Colonic mucosa (tissue), 4 donors: ENCODE measurements at regions not wholly inside any gene's neighbourhood (a gene's known extent, or its start where the extent isn't known, plus 50 kb on each side); places are given as distances from the start of the nearest gene placed in this dataset.

Source experiments
- DNase-seq: peaks from one replicate; pipeline ENCODE4 v3.0.0-alpha.2; 2020
- H3K27ac ChIP-seq: fragments of 200-600 bp; one replicate; pipeline ENCODE4 v1.8.0; 2021
- H3K27me3 ChIP-seq: fragments of 200-600 bp; one replicate; pipeline ENCODE4 v1.8.0; 2021
- H3K36me3 ChIP-seq: fragments of 200-600 bp; one replicate; pipeline ENCODE4 v1.8.0; 2021
- H3K4me1 ChIP-seq: fragments of 200-600 bp; one replicate; pipeline ENCODE4 v1.8.0; 2021; ENCODE audit warnings: mild to moderate bottlenecking
- H3K4me3 ChIP-seq: fragments of 200-600 bp; one replicate; pipeline ENCODE4 v1.8.0; 2021
- H3K9ac ChIP-seq, 2 donors: one replicate each; pipeline ENCODE4 v1.7.0; 2013; ENCODE audit warnings: control low read depth in 2 of 2, low read depth in 2 of 2, low read length in 2 of 2
- H3K9me3 ChIP-seq: fragments of 200-600 bp; one replicate; pipeline ENCODE4 v1.8.0; 2021
- CTCF ChIP-seq: fragments of 200-600 bp; IDR thresholded peaks from one replicate; pipeline ENCODE4 v1.8.0; 2022; ENCODE audit warnings: antibody characterized with exemption, mild to moderate bottlenecking
- intact Hi-C: fragments of 100-400 bp; cut with DNase I; formaldehyde crosslinking; loops from one replicate; pipeline ENCODE4 v1.14.1; 2022
- donor health status: healthy.
- donor health status: DM: no; HTN: no; CAD: no.
- donor health status: DM: no; HTN: no; CAD: no.

DNA sequence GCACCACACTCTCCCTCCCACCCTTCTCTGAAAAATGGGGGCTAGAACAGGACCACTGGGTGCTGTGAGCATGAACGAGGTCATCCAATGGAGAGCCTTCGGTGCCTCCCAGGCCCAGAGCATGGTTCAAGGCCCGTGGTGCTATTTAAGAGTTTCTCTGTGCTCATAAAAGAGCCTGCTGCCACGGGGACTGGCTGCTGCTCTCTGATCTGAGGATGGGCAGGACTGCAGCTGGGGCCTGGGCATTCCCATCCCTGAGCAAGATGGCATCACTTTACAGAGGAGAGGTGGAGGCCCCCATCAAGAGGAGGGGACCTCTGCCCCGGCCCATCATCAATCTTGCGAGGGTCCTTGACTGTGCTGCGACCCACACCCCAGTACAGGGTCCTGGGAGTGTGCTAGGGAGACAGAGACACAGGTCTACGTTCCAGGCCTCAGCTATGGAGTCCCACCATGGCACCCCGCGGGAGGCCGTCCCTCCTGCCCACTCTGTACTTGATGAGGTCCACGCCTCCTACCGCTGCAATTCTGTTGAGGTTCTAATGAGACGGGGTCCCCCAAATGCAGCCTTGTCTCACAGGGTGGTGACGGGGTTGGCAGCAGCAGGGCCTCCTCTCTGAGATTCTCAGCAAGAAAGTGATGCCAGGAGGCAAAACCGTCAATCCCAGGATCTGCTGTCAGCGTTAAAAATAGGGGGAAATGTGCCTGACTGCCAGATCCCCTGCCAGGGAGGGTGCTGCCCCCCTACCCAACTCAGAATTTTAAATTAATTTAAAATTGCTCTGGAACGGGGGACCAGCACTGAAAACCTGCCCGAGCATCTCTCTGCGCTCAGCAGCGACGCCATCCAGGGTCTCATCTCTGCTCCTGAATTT is 405.4 kb downstream of the SHANK2 start:
- TF ChIP-seq CTCF: no peak
- Histone ChIP-seq H3K4me3 (no peak overlapping the region), H3K9me3 (no peaks in the 10 kb centered on the region), H3K27ac (no peak overlapping the region), H3K36me3 (no peaks in the 10 kb centered on the region), H3K4me1 (no peaks in the 10 kb centered on the region), H3K27me3 (no peaks in the 10 kb centered on the region), H3K9ac (no peak overlapping the region)
- intact Hi-C loops: no loop called here
- no peak for DNase-seq

DNA sequence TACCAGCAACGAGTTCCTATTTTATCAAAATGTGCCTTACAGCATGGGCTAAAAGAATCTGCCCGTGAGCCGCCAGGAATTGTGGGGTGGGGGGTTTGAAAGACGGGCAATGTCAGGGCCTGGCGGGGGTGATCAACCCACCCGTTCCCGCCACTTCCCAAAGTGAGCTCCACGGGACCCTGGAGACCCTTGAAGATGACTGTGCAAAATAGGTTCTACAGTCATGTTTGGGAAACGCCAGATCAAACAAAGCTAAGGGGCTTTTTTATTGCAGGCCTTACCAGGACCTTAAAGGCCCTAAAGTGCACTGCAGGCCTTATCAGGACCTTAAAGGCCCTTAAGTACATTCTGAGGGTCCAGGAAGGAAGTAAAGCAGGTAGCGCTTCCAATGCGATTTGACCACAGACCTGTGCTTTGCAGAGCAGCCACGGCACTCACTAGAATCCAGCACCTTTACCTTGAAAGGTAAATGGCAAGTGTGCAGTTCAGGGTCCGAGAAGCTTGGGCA is 404.1 kb downstream of the SHANK2 start:
- Histone ChIP-seq H3K4me1 (no peaks in the 10 kb centered on the region), H3K4me3 (no peak overlapping the region), H3K9ac (no peak overlapping the region), H3K27ac (no peak overlapping the region), H3K27me3 (no peaks in the 10 kb centered on the region), H3K9me3 (no peaks in the 10 kb centered on the region), H3K36me3 (no peaks in the 10 kb centered on the region)
- TF ChIP-seq CTCF: no peak
- intact Hi-C loops: no loop called here
- DNase-seq: no peak

- no peak for DNase-seq
- TF ChIP-seq CTCF: no peak
- Histone ChIP-seq H3K36me3 (no peaks in the 10 kb centered on the region), H3K9me3 (no peaks in the 10 kb centered on the region), H3K9ac (no peak overlapping the region), H3K27ac (no peak overlapping the region), H3K27me3 (no peaks in the 10 kb centered on the region), H3K4me1 (no peaks in the 10 kb centered on the region), H3K4me3 (no peak overlapping the region)
- intact Hi-C loops: no loop called here
Measured at GRCh38 chr11:70849031-70849430, 403.3 kb downstream of the SHANK2 start.

DNA sequence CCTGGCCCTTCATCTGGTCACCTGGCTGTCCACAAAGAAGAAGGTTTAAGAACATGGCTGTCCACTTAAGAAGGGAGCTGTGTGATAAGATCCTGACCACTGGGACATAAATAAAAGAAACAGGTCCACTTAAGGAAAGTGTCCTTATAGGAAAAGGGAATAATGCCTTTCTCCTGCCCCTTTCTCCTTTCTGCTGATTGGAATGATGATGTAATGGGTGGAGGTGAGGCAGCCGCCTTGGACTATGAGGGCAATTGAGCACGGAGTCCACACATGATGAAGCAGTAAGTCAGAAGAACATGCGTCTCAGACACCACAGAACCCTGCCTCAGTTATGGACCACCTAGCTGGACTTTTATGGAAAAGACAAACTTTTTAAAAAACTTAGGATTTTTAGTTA is 401.1 kb downstream of the SHANK2 start:
- Histone ChIP-seq H3K9me3 (no peaks in the 10 kb centered on the region), H3K9ac (no peak overlapping the region), H3K4me1 (no peaks in the 10 kb centered on the region), H3K4me3 (no peak overlapping the region), H3K27ac (no peak overlapping the region), H3K27me3 (no peaks in the 10 kb centered on the region), H3K36me3 (no peaks in the 10 kb centered on the region)
- intact Hi-C loops: no loop called here
- no peak for TF ChIP-seq CTCF
- no peak for DNase-seq

- TF ChIP-seq CTCF: no peak
- DNase-seq: no peak
- no peak overlapping the region for H3K27ac ChIP-seq
- intact Hi-C loops: no loop called here
- H3K4me3 ChIP-seq: no peak overlapping the region
- H3K4me1 ChIP-seq: no peaks in the 10 kb centered on the region
- H3K9ac ChIP-seq: no peak overlapping the region
- H3K27me3 ChIP-seq: no peaks in the 10 kb centered on the region
- H3K36me3 ChIP-seq: no peaks in the 10 kb centered on the region
- no peaks in the 10 kb centered on the region for H3K9me3 ChIP-seq
Measured at GRCh38 chr11:70851907-70852306, 400.5 kb downstream of the SHANK2 start.
